HEK293 (cell line): ENCODE measurements at regions not wholly inside any gene's neighbourhood (a gene's known extent, or its start where the extent isn't known, plus 50 kb on each side); places are given as distances from the start of the nearest gene placed in this dataset.
"Not testable (repeated sequence)": the region's sequence is repeated elsewhere in the genome, so short reads cannot be mapped to it uniquely, and the experiment has no call there.

Experiments
- KLF1 ChIP-seq: fragments of 450-650 bp; formaldehyde crosslinking; IDR thresholded peaks from 2 replicates; pipeline ENCODE4 v1.5.1; 2016; ENCODE audit warnings: missing biosample characterization, missing genetic modification characterization
- KLF8 ChIP-seq: fragments of 450-650 bp; formaldehyde crosslinking; IDR thresholded peaks from 2 replicates; pipeline ENCODE4 v1.5.1; 2016; ENCODE audit warnings: missing biosample characterization, missing genetic modification characterization
- ZNF10 ChIP-seq: fragments of 450-650 bp; formaldehyde crosslinking; IDR thresholded peaks from 2 replicates; pipeline ENCODE4 v1.5.1; 2017; ENCODE audit warnings: missing biosample characterization, missing genetic modification characterization
- ZNF239 ChIP-seq: fragments of 450-650 bp; formaldehyde crosslinking; IDR thresholded peaks from 2 replicates; pipeline ENCODE4 v1.5.1; 2016; ENCODE audit warnings: missing biosample characterization, missing genetic modification characterization
- ZNF501 ChIP-seq: fragments of 450-650 bp; formaldehyde crosslinking; IDR thresholded peaks from 2 replicates; pipeline ENCODE4 v1.5.1; 2016; ENCODE audit warnings: missing biosample characterization, missing genetic modification characterization
- ZNF791 ChIP-seq: fragments of 450-650 bp; formaldehyde crosslinking; IDR thresholded peaks from 2 replicates; pipeline ENCODE4 v1.5.1; 2016; ENCODE audit warnings: missing biosample characterization, missing genetic modification characterization

GRCh38 chr3:75440986-75441385 lies 223.1 kb upstream of the FRG2C start:
- TF ChIP-seq ZNF501; ZNF10 (tag by site-specific recombination); KLF1 (tag by site-specific recombination); ZNF239 (tag by site-specific recombination); KLF8 (tag by site-specific recombination); ZNF791 (tag by site-specific recombination): not testable (repeated sequence)
